SK-N-SH treated with all-trans-retinoic acid at 6 μM for 48 hours (cell line): ENCODE measurements at regions not wholly inside any gene's neighbourhood (a gene's known extent, or its start where the extent isn't known, plus 50 kb on each side); places are given as distances from the start of the nearest gene placed in this dataset.

Experiments
- ATAC-seq: fragments of 200-7000 bp; cut with Tn5 transposase; 3 replicates; pipeline ENCODE4 v1.9.1; 2020; ENCODE audit warnings: mild to moderate bottlenecking, moderate library complexity
- ARNTL ChIP-seq: fragments of 450-650 bp; formaldehyde crosslinking; IDR thresholded peaks from 2 replicates; pipeline ENCODE4 v1.5.0; 2020; ENCODE audit warnings: low read depth, mild to moderate bottlenecking, moderate library complexity, borderline replicate concordance
- BACH2 ChIP-seq: fragments of 250-450 bp; sonication (Bioruptor Pico); IDR thresholded peaks from 2 replicates; pipeline ENCODE4 v1.9.0; 2021; ENCODE audit warnings: mild to moderate bottlenecking, borderline replicate concordance
- CSDC2 ChIP-seq: fragments of 250-450 bp; sonication (Bioruptor Pico); IDR thresholded peaks from 2 replicates; pipeline ENCODE4 v1.5.0; 2020; ENCODE audit warnings: mild to moderate bottlenecking, moderate library complexity
- CSRNP3 ChIP-seq: fragments of 250-450 bp; sonication (Bioruptor Pico); IDR thresholded peaks from 2 replicates; pipeline ENCODE4 v1.5.1; 2021; ENCODE audit warnings: mild to moderate bottlenecking, moderate library complexity
- GLIS3 ChIP-seq: fragments of 250-450 bp; sonication (Bioruptor Pico); IDR thresholded peaks from 2 replicates; pipeline ENCODE4 v1.5.0; 2020; ENCODE audit warnings: mild to moderate bottlenecking, moderate library complexity
- ISL1 ChIP-seq: fragments of 250-450 bp; sonication (Bioruptor Pico); IDR thresholded peaks from 2 replicates; pipeline ENCODE4 v2.1.2; 2022; ENCODE audit warnings: mild to moderate bottlenecking, moderate library complexity
- OSR1 ChIP-seq: fragments of 250-450 bp; sonication (Bioruptor Pico); IDR thresholded peaks from 2 replicates; pipeline ENCODE4 v1.8.0; 2022; ENCODE audit warnings: moderate library complexity, mild to moderate bottlenecking, inconsistent platforms
- PPARA ChIP-seq: fragments of 250-450 bp; sonication (Bioruptor Pico); IDR thresholded peaks from 2 replicates; pipeline ENCODE4 v1.5.0; 2020; ENCODE audit warnings: mild to moderate bottlenecking, borderline replicate concordance
- RARB ChIP-seq: fragments of 250-450 bp; sonication (Bioruptor Pico); IDR thresholded peaks from 2 replicates; pipeline ENCODE4 v1.8.0; 2021; ENCODE audit warnings: mild to moderate bottlenecking, moderate library complexity
- SNAI2 ChIP-seq: fragments of 250-450 bp; sonication (Bioruptor Pico); IDR thresholded peaks from 2 replicates; pipeline ENCODE4 v1.5.0; 2020; ENCODE audit warnings: mild to moderate bottlenecking, moderate library complexity
- TCF4 ChIP-seq: fragments of 250-450 bp; sonication (Bioruptor Pico); IDR thresholded peaks from 2 replicates; pipeline ENCODE4 v1.8.0; 2021; ENCODE audit warnings: mild to moderate bottlenecking, moderate library complexity, borderline replicate concordance
- TOX ChIP-seq: fragments of 250-450 bp; sonication (Bioruptor Pico); IDR thresholded peaks from 2 replicates; pipeline ENCODE4 v1.8.0; 2021; ENCODE audit warnings: mild to moderate bottlenecking, moderate library complexity, borderline replicate concordance
- TSHZ2 ChIP-seq: fragments of 250-450 bp; sonication (Bioruptor Pico); IDR thresholded peaks from 2 replicates; pipeline ENCODE4 v1.5.0; 2020; ENCODE audit warnings: mild to moderate bottlenecking, moderate library complexity
- ZC3H10 ChIP-seq: fragments of 250-450 bp; sonication (Bioruptor Pico); IDR thresholded peaks from 2 replicates; pipeline ENCODE4 v1.5.1; 2021; ENCODE audit warnings: mild to moderate bottlenecking, moderate library complexity
- ZFP3 ChIP-seq: fragments of 250-450 bp; sonication (Bioruptor Pico); IDR thresholded peaks from 2 replicates; pipeline ENCODE4 v1.5.0; 2020; ENCODE audit warnings: mild to moderate bottlenecking, moderate library complexity
- ZFP30 ChIP-seq: fragments of 450-650 bp; formaldehyde crosslinking; IDR thresholded peaks from 2 replicates; pipeline ENCODE4 v1.5.0; 2022; ENCODE audit warnings: mild to moderate bottlenecking, moderate library complexity
- ZNF565 ChIP-seq: fragments of 450-650 bp; formaldehyde crosslinking; conservative IDR thresholded peaks from 2 replicates; pipeline ENCODE4 v1.5.0; 2020; ENCODE audit warnings: low read depth, mild to moderate bottlenecking, moderate library complexity
- ZNF70 ChIP-seq: fragments of 450-650 bp; formaldehyde crosslinking; IDR thresholded peaks from 2 replicates; pipeline ENCODE4 v1.5.0; 2020; ENCODE audit warnings: mild to moderate bottlenecking, moderate library complexity
- ZNF8 ChIP-seq: fragments of 450-650 bp; formaldehyde crosslinking; IDR thresholded peaks from 2 replicates; pipeline ENCODE4 v1.5.0; 2020; ENCODE audit warnings: mild to moderate bottlenecking, moderate library complexity
- TF ChIP-seq, protein P1 (sequence below): fragments of 250-450 bp; sonication (Bioruptor Pico); IDR thresholded peaks from 2 replicates; pipeline ENCODE4 v1.5.1; 2020; ENCODE audit warnings: low read depth, mild to moderate bottlenecking, moderate library complexity
- TF ChIP-seq, protein P2 (sequence below): fragments of 250-450 bp; sonication (Bioruptor Pico); IDR thresholded peaks from 2 replicates; pipeline ENCODE4 v1.8.0; 2020; ENCODE audit warnings: mild to moderate bottlenecking, moderate library complexity, borderline replicate concordance
- TF ChIP-seq, protein P3 (sequence below): fragments of 250-450 bp; sonication (Bioruptor Pico); IDR thresholded peaks from 2 replicates; pipeline ENCODE4 v1.8.0; 2021; ENCODE audit warnings: low read depth, mild to moderate bottlenecking, moderate library complexity, borderline replicate concordance

DNA sequence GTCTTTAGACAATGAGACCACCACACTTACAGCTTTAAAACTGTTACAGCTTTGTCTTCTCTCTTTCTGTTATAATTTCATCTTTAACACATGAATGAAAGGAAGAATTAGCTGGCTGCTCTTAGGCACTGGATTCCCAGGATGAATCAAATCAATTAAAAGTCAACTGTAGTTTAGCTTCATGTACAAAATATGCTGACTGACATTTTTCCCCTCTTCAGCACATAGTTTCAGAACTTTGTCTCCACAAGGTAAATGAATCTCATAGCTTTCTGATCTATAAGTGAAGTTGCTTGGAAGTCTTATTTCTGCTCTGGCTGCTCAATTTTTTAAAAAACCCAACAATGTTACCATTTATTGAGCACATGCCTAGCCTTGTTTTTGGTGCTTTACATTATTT is 293.8 kb downstream of the GRIN2B start:
- no peak for ATAC-seq
- TF ChIP-seq SNAI2 (no peak), RARB (no peak), ZFP30 (CRISPR knock-in tag) (no peak), ISL1 (no peak), OSR1 (no peak), ARNTL (CRISPR knock-in tag) (no peak), ZNF70 (no peak), ZNF8 (CRISPR knock-in tag) (no peak), CSRNP3 (CRISPR knock-in tag) (no peak), TOX (no peak), GLIS3 (CRISPR knock-in tag) (no peak), BACH2 (no peak), TCF4 (CRISPR knock-in tag) (no peak), CSDC2 (CRISPR knock-in tag) (no peak), TSHZ2 (CRISPR knock-in tag) (no peak), ZFP3 (no peak), ZNF565 (CRISPR knock-in tag) (no peak)
- TF ChIP-seq, protein P1, sequence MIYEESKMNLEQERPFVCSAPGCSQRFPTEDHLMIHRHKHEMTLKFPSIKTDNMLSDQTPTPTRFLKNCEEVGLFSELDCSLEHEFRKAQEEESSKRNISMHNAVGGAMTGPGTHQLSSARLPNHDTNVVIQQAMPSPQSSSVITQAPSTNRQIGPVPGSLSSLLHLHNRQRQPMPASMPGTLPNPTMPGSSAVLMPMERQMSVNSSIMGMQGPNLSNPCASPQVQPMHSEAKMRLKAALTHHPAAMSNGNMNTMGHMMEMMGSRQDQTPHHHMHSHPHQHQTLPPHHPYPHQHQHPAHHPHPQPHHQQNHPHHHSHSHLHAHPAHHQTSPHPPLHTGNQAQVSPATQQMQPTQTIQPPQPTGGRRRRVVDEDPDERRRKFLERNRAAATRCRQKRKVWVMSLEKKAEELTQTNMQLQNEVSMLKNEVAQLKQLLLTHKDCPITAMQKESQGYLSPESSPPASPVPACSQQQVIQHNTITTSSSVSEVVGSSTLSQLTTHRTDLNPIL (CRISPR knock-in tag), result no peak
- TF ChIP-seq, protein P2, sequence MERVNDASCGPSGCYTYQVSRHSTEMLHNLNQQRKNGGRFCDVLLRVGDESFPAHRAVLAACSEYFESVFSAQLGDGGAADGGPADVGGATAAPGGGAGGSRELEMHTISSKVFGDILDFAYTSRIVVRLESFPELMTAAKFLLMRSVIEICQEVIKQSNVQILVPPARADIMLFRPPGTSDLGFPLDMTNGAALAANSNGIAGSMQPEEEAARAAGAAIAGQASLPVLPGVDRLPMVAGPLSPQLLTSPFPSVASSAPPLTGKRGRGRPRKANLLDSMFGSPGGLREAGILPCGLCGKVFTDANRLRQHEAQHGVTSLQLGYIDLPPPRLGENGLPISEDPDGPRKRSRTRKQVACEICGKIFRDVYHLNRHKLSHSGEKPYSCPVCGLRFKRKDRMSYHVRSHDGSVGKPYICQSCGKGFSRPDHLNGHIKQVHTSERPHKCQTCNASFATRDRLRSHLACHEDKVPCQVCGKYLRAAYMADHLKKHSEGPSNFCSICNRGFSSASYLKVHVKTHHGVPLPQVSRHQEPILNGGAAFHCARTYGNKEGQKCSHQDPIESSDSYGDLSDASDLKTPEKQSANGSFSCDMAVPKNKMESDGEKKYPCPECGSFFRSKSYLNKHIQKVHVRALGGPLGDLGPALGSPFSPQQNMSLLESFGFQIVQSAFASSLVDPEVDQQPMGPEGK (CRISPR knock-in tag), result no peak
- TF ChIP-seq, protein P3, sequence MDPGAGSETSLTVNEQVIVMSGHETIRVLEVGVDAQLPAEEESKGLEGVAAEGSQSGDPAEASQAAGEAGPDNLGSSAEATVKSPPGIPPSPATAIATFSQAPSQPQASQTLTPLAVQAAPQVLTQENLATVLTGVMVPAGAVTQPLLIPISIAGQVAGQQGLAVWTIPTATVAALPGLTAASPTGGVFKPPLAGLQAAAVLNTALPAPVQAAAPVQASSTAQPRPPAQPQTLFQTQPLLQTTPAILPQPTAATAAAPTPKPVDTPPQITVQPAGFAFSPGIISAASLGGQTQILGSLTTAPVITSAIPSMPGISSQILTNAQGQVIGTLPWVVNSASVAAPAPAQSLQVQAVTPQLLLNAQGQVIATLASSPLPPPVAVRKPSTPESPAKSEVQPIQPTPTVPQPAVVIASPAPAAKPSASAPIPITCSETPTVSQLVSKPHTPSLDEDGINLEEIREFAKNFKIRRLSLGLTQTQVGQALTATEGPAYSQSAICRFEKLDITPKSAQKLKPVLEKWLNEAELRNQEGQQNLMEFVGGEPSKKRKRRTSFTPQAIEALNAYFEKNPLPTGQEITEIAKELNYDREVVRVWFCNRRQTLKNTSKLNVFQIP, result no peak

DNA sequence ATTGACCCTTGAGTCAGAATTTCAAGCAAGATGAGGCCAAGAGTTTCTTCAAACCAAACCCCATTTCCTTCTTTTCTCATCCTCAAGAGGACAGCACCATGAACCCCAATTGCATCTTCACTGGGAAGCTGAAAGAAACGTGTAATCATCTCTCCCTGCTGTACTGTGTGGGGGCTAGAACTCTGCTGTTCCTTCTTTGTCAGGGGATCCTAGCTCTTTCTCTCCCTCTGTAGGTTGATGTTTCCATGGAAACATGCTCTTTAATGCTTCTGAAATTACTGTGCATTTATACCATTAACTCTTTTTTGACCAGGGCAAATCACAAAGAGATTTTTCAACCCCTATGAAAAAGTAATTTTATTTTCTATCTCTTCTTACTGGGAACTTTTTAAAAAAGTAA is 295.1 kb downstream of the GRIN2B start:
- ATAC-seq, result no peak
- TF ChIP-seq ZC3H10 (CRISPR knock-in tag), result no peak
- no peak for TF ChIP-seq TCF4 (CRISPR knock-in tag)
- no peak for TF ChIP-seq ZFP3
- TF ChIP-seq TSHZ2 (CRISPR knock-in tag), result no peak
- no peak for TF ChIP-seq ZFP30 (CRISPR knock-in tag)
- no peak for TF ChIP-seq ZNF8 (CRISPR knock-in tag)
- TF ChIP-seq CSDC2 (CRISPR knock-in tag), result no peak
- no peak for TF ChIP-seq RARB
- no peak for TF ChIP-seq BACH2
- no peak for TF ChIP-seq CSRNP3 (CRISPR knock-in tag)
- no peak for TF ChIP-seq ZNF70
- TF ChIP-seq OSR1, result no peak
- no peak for TF ChIP-seq ZNF565 (CRISPR knock-in tag)
- TF ChIP-seq, protein P2 (CRISPR knock-in tag), result no peak
- no peak for TF ChIP-seq PPARA (CRISPR knock-in tag)
- TF ChIP-seq, protein P3, result no peak
- no peak for TF ChIP-seq TOX
